ENCODE measurements at regions not wholly inside any gene's neighbourhood (a gene's known extent, or its start where the extent isn't known, plus 50 kb on each side); places are given as distances from the start of the nearest gene placed in this dataset.

- TF ChIP-seq POLR2A (IDR thresholded peaks at IDR 0.05) = no peak
- TF ChIP-seq CTCF (IDR thresholded peaks at IDR 0.05 in 4 of 5, conservative IDR thresholded peaks at IDR 0.05 in 1 of 5) = no peak
Measured at GRCh38 chr5:7075470-7075869, 320.5 kb upstream of the ADCY2 start.

Data from gastrocnemius medialis (tissue), 4 donors.